PC-9 (cell line): ENCODE measurements at regions not wholly inside any gene's neighbourhood (a gene's known extent, or its start where the extent isn't known, plus 50 kb on each side); places are given as distances from the start of the nearest gene placed in this dataset.

Source experiments
- CTCF ChIP-seq: fragments of 200-600 bp; sonication (generic); conservative IDR thresholded peaks from 2 replicates; pipeline ENCODE4 v1.6.1; 2017; ENCODE audit warnings: mixed run types, antibody characterized with exemption, mild to moderate bottlenecking, moderate library complexity
- EZH2 ChIP-seq: fragments of 200-600 bp; sonication (generic); IDR thresholded peaks from 2 replicates; pipeline ENCODE4 v1.8.0; 2017; ENCODE audit warnings: antibody characterized with exemption, low read depth

GRCh38 chr18:77677536-77677935 lies 427.9 kb downstream of the GALR1 start:
- no peak for TF ChIP-seq CTCF
- no peak for TF ChIP-seq EZH2
